ENCODE measurements at regions not wholly inside any gene's neighbourhood (a gene's known extent, or its start where the extent isn't known, plus 50 kb on each side); places are given as distances from the start of the nearest gene placed in this dataset.
"Not testable (repeated sequence)": the region's sequence is repeated elsewhere in the genome, so short reads cannot be mapped to it uniquely, and the experiment has no call there.

GRCh38 chr12:94916663-94917062 lies 86.8 kb downstream of the NDUFA12 start:
- Histone ChIP-seq H3K4me1 (ENCODE audit: control insufficient read depth, insufficient read depth, low read length, poor library complexity, severe bottlenecking) (no peaks in the 10 kb centered on the region), H3K4me3 (ENCODE audit: extremely low read depth, insufficient read depth, low read length, poor library complexity, severe bottlenecking) (no peak overlapping the region), H3K9me3 (ENCODE audit: control insufficient read depth, low read length) (no peaks in the 10 kb centered on the region), H3K27ac (ENCODE audit: low read depth, low read length, severe bottlenecking) (no peak overlapping the region), H3K36me3 (ENCODE audit: control insufficient read depth, insufficient read depth, low read length) (no peaks in the 10 kb centered on the region)
- WGBS, 2 experiments (ENCODE audit: insufficient coverage in 2 of 2), result 68 to 75% methylated on average over 5 to 6 of the region's 6 CpGs

- WGBS, 2 experiments (ENCODE audit: insufficient coverage in 2 of 2), result 81 to 100% methylated on average over 2 to 3 of the region's 4 CpGs
- Histone ChIP-seq H3K36me3 (ENCODE audit: control insufficient read depth, insufficient read depth, low read length) (no peaks in the 10 kb centered on the region), H3K4me3 (ENCODE audit: extremely low read depth, insufficient read depth, low read length, poor library complexity, severe bottlenecking) (no peak overlapping the region), H3K4me1 (ENCODE audit: control insufficient read depth, insufficient read depth, low read length, poor library complexity, severe bottlenecking) (no peaks in the 10 kb centered on the region), H3K9me3 (ENCODE audit: control insufficient read depth, low read length) (peaks cover 7% of the 10 kb centered on the region), H3K27ac (ENCODE audit: low read depth, low read length, severe bottlenecking) (no peak overlapping the region)
These were observed 93.8 kb downstream of the NDUFA12 start for GRCh38 chr12:94909663-94910062.

GRCh38 chr12:94905749-94906148 lies 97.7 kb downstream of the NDUFA12 start:
- H3K4me1 ChIP-seq (ENCODE audit: control insufficient read depth, insufficient read depth, low read length, poor library complexity, severe bottlenecking); H3K9me3 ChIP-seq (ENCODE audit: control insufficient read depth, low read length): not testable (repeated sequence)
- WGBS, 2 experiments (ENCODE audit: insufficient coverage in 2 of 2), result 80 to 100% methylated on average over 1 to 2 of the region's 4 CpGs

GRCh38 chr12:94900496-94900895 lies 103.0 kb downstream of the NDUFA12 start:
- Histone ChIP-seq H3K4me3 (ENCODE audit: extremely low read depth, insufficient read depth, low read length, poor library complexity, severe bottlenecking) (no peak overlapping the region), H3K27ac (ENCODE audit: low read depth, low read length, severe bottlenecking) (no peak overlapping the region), H3K4me1 (ENCODE audit: control insufficient read depth, insufficient read depth, low read length, poor library complexity, severe bottlenecking) (peaks cover 7% of the 10 kb centered on the region), H3K36me3 (ENCODE audit: control insufficient read depth, insufficient read depth, low read length) (no peaks in the 10 kb centered on the region), H3K9me3 (ENCODE audit: control insufficient read depth, low read length) (peaks cover 5% of the 10 kb centered on the region)
- 80 to 83% methylated on average over 1 of the region's 2 CpGs for WGBS, 2 experiments (ENCODE audit: insufficient coverage in 2 of 2)

More at GRCh38 chr12:94905749-94906148, 97.7 kb downstream of the NDUFA12 start:
- H3K27ac ChIP-seq (ENCODE audit: low read depth, low read length, severe bottlenecking); H3K4me3 ChIP-seq (ENCODE audit: extremely low read depth, insufficient read depth, low read length, poor library complexity, severe bottlenecking); H3K36me3 ChIP-seq (ENCODE audit: control insufficient read depth, insufficient read depth, low read length): not testable (repeated sequence)

GRCh38 chr12:94898388-94898787 lies 105.1 kb downstream of the NDUFA12 start:
- H3K27ac ChIP-seq (ENCODE audit: low read depth, low read length, severe bottlenecking), result no peak overlapping the region
- no peaks in the 10 kb centered on the region for H3K36me3 ChIP-seq (ENCODE audit: control insufficient read depth, insufficient read depth, low read length)
- WGBS, 2 experiments (ENCODE audit: insufficient coverage in 2 of 2), result 50% methylated on average over 1 of the region's 1 CpG; no CpG with 5 or more reads in 1 of the 2 experiments
- H3K4me3 ChIP-seq (ENCODE audit: extremely low read depth, insufficient read depth, low read length, poor library complexity, severe bottlenecking), result no peak overlapping the region
- H3K4me1 ChIP-seq (ENCODE audit: control insufficient read depth, insufficient read depth, low read length, poor library complexity, severe bottlenecking), result peaks cover 7% of the 10 kb centered on the region
- H3K9me3 ChIP-seq (ENCODE audit: control insufficient read depth, low read length), result no peaks in the 10 kb centered on the region

- 88 to 89% methylated on average over 2 to 3 of the region's 5 CpGs for WGBS, 2 experiments (ENCODE audit: insufficient coverage in 2 of 2)
These were observed 110.8 kb downstream of the NDUFA12 start for GRCh38 chr12:94892544-94893267.

GRCh38 chr12:94889445-94890210 lies 113.9 kb downstream of the NDUFA12 start:
- H3K36me3 ChIP-seq (ENCODE audit: control insufficient read depth, insufficient read depth, low read length), result no peaks in the 10 kb centered on the region
- no peak overlapping the region for H3K4me3 ChIP-seq (ENCODE audit: extremely low read depth, insufficient read depth, low read length, poor library complexity, severe bottlenecking)
- WGBS, 2 experiments (ENCODE audit: insufficient coverage in 2 of 2), result 95% methylated on average over 4 to 5 of the region's 5 CpGs
- no peaks in the 10 kb centered on the region for H3K9me3 ChIP-seq (ENCODE audit: control insufficient read depth, low read length)
- H3K27ac ChIP-seq (ENCODE audit: low read depth, low read length, severe bottlenecking), result no peak overlapping the region
- H3K4me1 ChIP-seq (ENCODE audit: control insufficient read depth, insufficient read depth, low read length, poor library complexity, severe bottlenecking), result no peaks in the 10 kb centered on the region

More at GRCh38 chr12:94892544-94893267, 110.8 kb downstream of the NDUFA12 start:
- Histone ChIP-seq H3K4me1 (ENCODE audit: control insufficient read depth, insufficient read depth, low read length, poor library complexity, severe bottlenecking) (peaks cover 7% of the 10 kb centered on the region), H3K27ac (ENCODE audit: low read depth, low read length, severe bottlenecking) (no peak overlapping the region), H3K36me3 (ENCODE audit: control insufficient read depth, insufficient read depth, low read length) (no peaks in the 10 kb centered on the region), H3K4me3 (ENCODE audit: extremely low read depth, insufficient read depth, low read length, poor library complexity, severe bottlenecking) (no peak overlapping the region), H3K9me3 (ENCODE audit: control insufficient read depth, low read length) (no peaks in the 10 kb centered on the region)

GRCh38 chr12:94879542-94879941 lies 124.0 kb downstream of the NDUFA12 start:
- Histone ChIP-seq H3K4me3 (ENCODE audit: extremely low read depth, insufficient read depth, low read length, poor library complexity, severe bottlenecking) (no peak overlapping the region), H3K27ac (ENCODE audit: low read depth, low read length, severe bottlenecking) (no peak overlapping the region), H3K36me3 (ENCODE audit: control insufficient read depth, insufficient read depth, low read length) (no peaks in the 10 kb centered on the region), H3K9me3 (ENCODE audit: control insufficient read depth, low read length) (no peaks in the 10 kb centered on the region), H3K4me1 (ENCODE audit: control insufficient read depth, insufficient read depth, low read length, poor library complexity, severe bottlenecking) (no peaks in the 10 kb centered on the region)
- 88% methylated on average over 2 of the region's 5 CpGs; no CpG with 5 or more reads in 1 of the 2 experiments for WGBS, 2 experiments (ENCODE audit: insufficient coverage in 2 of 2)

- Histone ChIP-seq H3K27ac (ENCODE audit: low read depth, low read length, severe bottlenecking) (no peak overlapping the region), H3K9me3 (ENCODE audit: control insufficient read depth, low read length) (no peaks in the 10 kb centered on the region), H3K36me3 (ENCODE audit: control insufficient read depth, insufficient read depth, low read length) (no peaks in the 10 kb centered on the region), H3K4me1 (ENCODE audit: control insufficient read depth, insufficient read depth, low read length, poor library complexity, severe bottlenecking) (peaks cover 4% of the 10 kb centered on the region), H3K4me3 (ENCODE audit: extremely low read depth, insufficient read depth, low read length, poor library complexity, severe bottlenecking) (no peak overlapping the region)
- no CpG with 5 or more reads among the region's 5 CpGs for WGBS, 2 experiments (ENCODE audit: insufficient coverage in 2 of 2)
These were observed 128.0 kb downstream of the NDUFA12 start for GRCh38 chr12:94875525-94875924.

- Histone ChIP-seq H3K9me3 (ENCODE audit: control insufficient read depth, low read length) (no peaks in the 10 kb centered on the region), H3K4me1 (ENCODE audit: control insufficient read depth, insufficient read depth, low read length, poor library complexity, severe bottlenecking) (peaks cover 4% of the 10 kb centered on the region), H3K27ac (ENCODE audit: low read depth, low read length, severe bottlenecking) (no peak overlapping the region), H3K4me3 (ENCODE audit: extremely low read depth, insufficient read depth, low read length, poor library complexity, severe bottlenecking) (no peak overlapping the region), H3K36me3 (ENCODE audit: control insufficient read depth, insufficient read depth, low read length) (no peaks in the 10 kb centered on the region)
- WGBS, 2 experiments (ENCODE audit: insufficient coverage in 2 of 2), result 30% methylated on average over 12 to 16 of the region's 20 CpGs
These were observed 128.8 kb downstream of the NDUFA12 start for GRCh38 chr12:94874518-94875302.

Data from mesodermal cell (in vitro differentiated cells).